GM12878 (cell line): ENCODE measurements at regions not wholly inside any gene's neighbourhood (a gene's known extent, or its start where the extent isn't known, plus 50 kb on each side); places are given as distances from the start of the nearest gene placed in this dataset.

ENCODE experiments used
- ATAC-seq: fragments of 200-7000 bp; cut with Tn5 transposase; 3 replicates; pipeline ENCODE4 v1.9.1; 2020; ENCODE audit warnings: mild to moderate bottlenecking, moderate library complexity
- BruUV-seq: library from RNA; stranded (reverse); fragments of 400-500 nt; replicated peaks from 2 replicates; lab custom pipeline; 2021; lab: Mats Ljungman, UMichigan
- CTCF ChIA-PET: fragments of 300-600 bp; sonication (Branson Sonifier 250); formaldehyde crosslinking; extraction: SDS; loops from one replicate; lab custom pipeline; 2021; ENCODE audit warnings: inconsistent platforms; lab: Yijun Ruan, JAX
- POLR2A ChIA-PET: fragments of 350-600 bp; formaldehyde crosslinking; extraction: SDS; loops from one replicate; lab custom pipeline; 2021; ENCODE audit warnings: inconsistent platforms; lab: Charles Lee
- RAD21 ChIA-PET: fragments of 300-600 bp; sonication (Branson Sonifier 250); formaldehyde crosslinking; loops from one replicate; lab custom pipeline; 2023; ENCODE audit warnings: antibody characterized with exemption; ENCODE audit not compliant: unreplicated experiment; lab: Charles Lee
- SMC1A ChIA-PET: fragments of 300-600 bp; sonication (Branson Sonifier 250); formaldehyde crosslinking; loops from one replicate; lab custom pipeline; 2023; ENCODE audit not compliant: unreplicated experiment, uncharacterized antibody; lab: Charles Lee
- DNase-seq: peaks from one replicate; pipeline ENCODE4 v3.0.0-alpha.2; 2011; ENCODE audit warnings: low read depth, low spot score
- FAIRE-seq: peaks from 3 replicates; lab custom pipeline; 2011; peaks lifted over from hg19 to GRCh38; lab: Jason Lieb, UNC
- H2AFZ ChIP-seq: 2 replicates; pipeline ENCODE4 v1.6.0; 2011; ENCODE audit warnings: low read depth, low read length, control low read depth; ENCODE audit not compliant: control insufficient read depth
- H3K27ac ChIP-seq: 2 replicates; pipeline ENCODE4 v1.5.1; 2011; ENCODE audit warnings: control low read depth; ENCODE audit not compliant: control insufficient read depth, insufficient read depth
- H3K27me3 ChIP-seq, 2 experiments: replicated peaks in 1 of 2; 2 replicates each; pipeline versions ENCODE4 v1.6.0 to v1.6.1; 2011; ENCODE audit warnings: low read length in 1 of 2; ENCODE audit not compliant: control insufficient read depth in 2 of 2, insufficient read depth in 2 of 2
- H3K36me3 ChIP-seq, 2 experiments: 2 replicates each; pipeline ENCODE4 v1.5.1; 2011; ENCODE audit warnings: low read length in 1 of 2; ENCODE audit not compliant: control insufficient read depth in 2 of 2, insufficient read depth in 2 of 2
- H3K4me1 ChIP-seq: 2 replicates; pipeline ENCODE4 v1.6.1; 2011; ENCODE audit warnings: mild to moderate bottlenecking, low read length, moderate library complexity, mixed read lengths; ENCODE audit not compliant: control insufficient read depth, insufficient read depth
- H3K4me2 ChIP-seq: 2 replicates; pipeline ENCODE4 v1.6.0; 2011; ENCODE audit warnings: control low read depth; ENCODE audit not compliant: control insufficient read depth, insufficient read depth
- H3K4me3 ChIP-seq: fragments of 200-600 bp; sonication (generic); 2 replicates; pipeline ENCODE4 v1.5.1; 2016
- H3K79me2 ChIP-seq: 2 replicates; pipeline ENCODE4 v1.6.0; 2011; ENCODE audit warnings: low read length; ENCODE audit not compliant: control insufficient read depth, insufficient read depth
- H3K9ac ChIP-seq: 2 replicates; pipeline ENCODE4 v1.8.0; 2011; ENCODE audit warnings: low read length, control low read depth, mixed read lengths; ENCODE audit not compliant: control insufficient read depth, insufficient read depth
- H3K9me3 ChIP-seq: replicated peaks from 3 replicates; pipeline ENCODE4 v1.5.1; 2011; ENCODE audit warnings: mild to moderate bottlenecking, low read length; ENCODE audit not compliant: control insufficient read depth, insufficient read depth
- H4K20me1 ChIP-seq: 2 replicates; pipeline ENCODE4 v1.6.0; 2011; ENCODE audit not compliant: control insufficient read depth, insufficient read depth
- EGR1 ChIP-seq, 2 experiments: IDR thresholded peaks; 1 replicate in 1 of 2; 2 replicates in 1 of 2; pipeline ENCODE4 v1.6.1; 2011 to 2012; ENCODE audit warnings: low read depth in 2 of 2, low read length in 2 of 2, borderline replicate concordance in 1 of 2, mild to moderate bottlenecking in 1 of 2, moderate library complexity in 1 of 2
- EP300 ChIP-seq, 2 experiments: fragments of 150-350 bp in 1 of 2; IDR thresholded peaks; 2 replicates each; pipeline ENCODE4 v1.6.1; 2011 to 2012; ENCODE audit warnings: low read depth in 2 of 2, low read length in 2 of 2, borderline replicate concordance in 1 of 2, improper control_type of control experiment in 1 of 2, inconsistent platforms in 1 of 2; ENCODE audit not compliant: control insufficient read depth in 1 of 2
- ESRRA ChIP-seq: IDR thresholded peaks from 2 replicates; pipeline ENCODE4 v1.6.1; 2012; ENCODE audit warnings: mild to moderate bottlenecking, low read length, improper control_type of control experiment
- EZH2 ChIP-seq: IDR thresholded peaks from 2 replicates; pipeline ENCODE4 v1.6.1; 2012; ENCODE audit warnings: low read depth, mild to moderate bottlenecking, control low read depth, inconsistent platforms, low read length, borderline replicate concordance; ENCODE audit not compliant: control insufficient read depth
- FOXK2 ChIP-seq: fragments of 450-650 bp; IDR thresholded peaks from 2 replicates; pipeline ENCODE4 v1.6.1; 2017; ENCODE audit warnings: mild to moderate bottlenecking, moderate library complexity
- HDGF ChIP-seq: fragments of 450-650 bp; IDR thresholded peaks from 2 replicates; pipeline ENCODE4 v1.6.1; 2016; ENCODE audit warnings: antibody characterized with exemption
- MTA2 ChIP-seq: fragments of 450-650 bp; IDR thresholded peaks from 2 replicates; pipeline ENCODE4 v1.6.1; 2016; ENCODE audit warnings: low read depth, mild to moderate bottlenecking, moderate library complexity
- MTA3 ChIP-seq: IDR thresholded peaks from 2 replicates; pipeline ENCODE4 v1.6.1; 2012; ENCODE audit warnings: low read length, inconsistent platforms, borderline replicate concordance
- MXI1 ChIP-seq: fragments of 150-350 bp; IDR thresholded peaks from 2 replicates; pipeline ENCODE4 v1.6.1; 2011; ENCODE audit warnings: low read depth, mild to moderate bottlenecking, inconsistent platforms, low read length, improper control_type of control experiment
- MYB ChIP-seq: fragments of 150-350 bp; IDR thresholded peaks from 2 replicates; pipeline ENCODE4 v1.6.1; 2014; ENCODE audit warnings: mild to moderate bottlenecking, low read depth, low read length, borderline replicate concordance
- NR2C2 ChIP-seq: IDR thresholded peaks from 2 replicates; pipeline ENCODE4 v1.6.1; 2011; ENCODE audit warnings: borderline replicate concordance, low read depth; ENCODE audit not compliant: control insufficient read depth, insufficient read length
- NR2F1 ChIP-seq: fragments of 450-650 bp; conservative IDR thresholded peaks from 2 replicates; pipeline ENCODE4 v1.6.1; 2017; ENCODE audit warnings: mild to moderate bottlenecking
- PBX3 ChIP-seq: IDR thresholded peaks from 2 replicates; pipeline ENCODE4 v1.6.1; 2011; ENCODE audit warnings: mild to moderate bottlenecking, low read depth, low read length, moderate library complexity; ENCODE audit not compliant: insufficient replicate concordance
- RAD51 ChIP-seq: fragments of 450-650 bp; IDR thresholded peaks from 2 replicates; pipeline ENCODE4 v1.6.1; 2016; ENCODE audit warnings: moderate library complexity, mild to moderate bottlenecking, inconsistent platforms
- RELA ChIP-seq: fragments of 450-650 bp; IDR thresholded peaks from 2 replicates; pipeline ENCODE4 v1.8.0; 2014; ENCODE audit warnings: borderline replicate concordance; ENCODE audit not compliant: partially characterized antibody
- SREBF2 ChIP-seq: IDR thresholded peaks from 2 replicates; pipeline ENCODE4 v1.6.1; 2012; ENCODE audit warnings: mild to moderate bottlenecking, low read length
- ZNF207 ChIP-seq: fragments of 450-650 bp; IDR thresholded peaks from 2 replicates; pipeline ENCODE4 v1.6.1; 2014; ENCODE audit warnings: antibody characterized with exemption, mild to moderate bottlenecking, borderline replicate concordance
- ZNF274 ChIP-seq: IDR thresholded peaks from one replicate; pipeline ENCODE4 v1.8.0; 2011; ENCODE audit not compliant: insufficient read length, insufficient read depth
- ZZZ3 ChIP-seq: IDR thresholded peaks from 2 replicates; pipeline ENCODE4 v1.6.1; 2011; ENCODE audit warnings: low read depth; ENCODE audit not compliant: control insufficient read depth, insufficient read length
- WGBS: methylation state at CpG from one replicate; pipeline ENCODE4 v1.1.6; 2016; ENCODE audit warnings: low lambda C conversion rate; ENCODE audit not compliant: insufficient replicate concordance, insufficient coverage; ENCODE audit errors: missing lambda C conversion rate; 5-methylcytosine and 5-hydroxymethylcytosine counted together
- in situ Hi-C: fragments of 300-500 bp; cut with MboI; formaldehyde crosslinking; loops from 9 replicates; pipeline ENCODE4 v1.14.3; 2018; ENCODE audit warnings: mixed read lengths
- intact Hi-C: fragments of 100-400 bp; cut with micrococcal nuclease; formaldehyde crosslinking; loops from one replicate; pipeline ENCODE4 v1.14.2; 2022; ENCODE audit not compliant: unreplicated experiment
- TF ChIP-seq, protein P1 (sequence below): fragments of 450-650 bp; IDR thresholded peaks from 2 replicates; pipeline ENCODE4 v1.6.1; 2018; ENCODE audit warnings: borderline replicate concordance, mild to moderate bottlenecking; ENCODE audit not compliant: partially characterized antibody

DNA sequence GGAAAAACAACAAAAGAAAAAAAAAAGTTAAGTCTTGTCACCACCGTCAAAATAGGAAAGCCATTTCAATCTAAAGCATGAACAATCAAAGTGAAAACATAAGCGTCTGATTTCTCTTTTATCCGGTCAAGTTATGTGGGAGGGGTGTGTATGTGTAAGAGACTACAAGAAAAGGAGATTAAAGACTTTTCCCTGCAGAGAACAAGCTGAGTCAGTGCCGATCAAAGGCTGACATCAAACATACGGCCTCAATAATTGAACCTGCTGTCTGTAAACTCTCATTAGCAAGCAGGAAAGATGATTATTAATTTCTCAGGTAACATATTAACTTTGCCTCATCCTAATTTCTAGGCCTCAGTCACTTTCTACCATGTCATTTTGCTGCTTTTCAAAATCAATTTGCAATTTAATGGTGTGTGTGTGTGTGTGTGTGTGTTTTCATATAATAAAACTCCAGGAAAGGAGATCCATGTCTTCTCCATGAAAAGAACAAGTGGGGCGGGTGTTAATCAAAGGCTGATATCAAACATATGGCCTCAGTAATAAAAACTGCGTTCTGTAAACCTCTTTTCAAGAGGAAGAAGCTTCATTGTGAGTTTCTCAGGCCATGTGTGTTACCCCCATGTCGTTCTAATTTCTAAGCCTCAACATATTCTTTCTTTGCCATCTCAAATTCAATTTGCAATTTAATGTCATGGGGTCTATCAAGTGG, 649.1 kb upstream of the SORCS1 start:
- in situ Hi-C loops = loop anchor here (5.0 kb wide), 1 partner anchor 401 kb away; no protein-coding TSS in a partner anchor
- ChIA-PET POLR2A (no interaction called here), CTCF (interaction anchor here (0.7 to 6.2 kb wide), 24 partner anchors 10 to 1108 kb away, joined by 3 to 96 read pairs (median 4); no protein-coding TSS in a partner anchor)

More for the DNA sequence above, 649.1 kb upstream of the SORCS1 start:
- Histone ChIP-seq H3K4me1 (no peaks in the 10 kb centered on the region), H3K79me2 (no peaks in the 10 kb centered on the region), H3K27me3 (no peaks in the 10 kb centered on the region), H4K20me1 (no peaks in the 10 kb centered on the region), H3K36me3 (no peaks in the 10 kb centered on the region), H3K27ac (no peak overlapping the region), H3K4me3 (no peak overlapping the region), H3K9ac (no peak overlapping the region), H3K4me2 (no peak overlapping the region), H3K9me3 (no peaks in the 10 kb centered on the region), H2AFZ (no peak overlapping the region)
- SMC1A ChIA-PET = interaction anchor here (0.7 to 6.2 kb wide), 29 partner anchors 9 to 1108 kb away, joined by 3 to 129 read pairs (median 4); no protein-coding TSS in a partner anchor
- intact Hi-C loops = loop anchor here (1.0 to 10.0 kb wide), 6 partner anchors 391 to 1189 kb away; no protein-coding TSS in a partner anchor
- no peak for TF ChIP-seq MTA2
- TF ChIP-seq, protein P1, sequence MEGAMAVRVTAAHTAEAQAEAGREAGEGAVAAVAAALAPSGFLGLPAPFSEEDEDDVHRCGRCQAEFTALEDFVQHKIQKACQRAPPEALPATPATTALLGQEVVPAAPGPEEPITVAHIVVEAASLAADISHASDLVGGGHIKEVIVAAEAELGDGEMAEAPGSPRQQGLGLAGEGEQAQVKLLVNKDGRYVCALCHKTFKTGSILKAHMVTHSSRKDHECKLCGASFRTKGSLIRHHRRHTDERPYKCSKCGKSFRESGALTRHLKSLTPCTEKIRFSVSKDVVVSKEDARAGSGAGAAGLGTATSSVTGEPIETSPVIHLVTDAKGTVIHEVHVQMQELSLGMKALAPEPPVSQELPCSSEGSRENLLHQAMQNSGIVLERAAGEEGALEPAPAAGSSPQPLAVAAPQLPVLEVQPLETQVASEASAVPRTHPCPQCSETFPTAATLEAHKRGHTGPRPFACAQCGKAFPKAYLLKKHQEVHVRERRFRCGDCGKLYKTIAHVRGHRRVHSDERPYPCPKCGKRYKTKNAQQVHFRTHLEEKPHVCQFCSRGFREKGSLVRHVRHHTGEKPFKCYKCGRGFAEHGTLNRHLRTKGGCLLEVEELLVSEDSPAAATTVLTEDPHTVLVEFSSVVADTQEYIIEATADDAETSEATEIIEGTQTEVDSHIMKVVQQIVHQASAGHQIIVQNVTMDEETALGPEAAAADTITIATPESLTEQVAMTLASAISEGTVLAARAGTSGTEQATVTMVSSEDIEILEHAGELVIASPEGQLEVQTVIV = no peak
- TF ChIP-seq MTA3 = no peak
- no peak for TF ChIP-seq EP300 (IDR thresholded peaks at IDR 0.05; ENCODE audit: borderline replicate concordance in 1 of 2, control insufficient read depth in 1 of 2, low read depth in 2 of 2, low read length in 2 of 2)
- TF ChIP-seq RAD51 = no peak
- TF ChIP-seq EZH2 = no peak
- TF ChIP-seq PBX3 = no peak
- no peak for TF ChIP-seq ZNF207
- TF ChIP-seq ZNF274 = no peak
- no peak for TF ChIP-seq MXI1
- TF ChIP-seq EGR1 (IDR thresholded peaks at IDR 0.05; ENCODE audit: borderline replicate concordance in 1 of 2, low read depth in 2 of 2, low read length in 2 of 2) = no peak
- TF ChIP-seq HDGF = no peak
- no peak for TF ChIP-seq SREBF2
- no peak for TF ChIP-seq MYB
- no peak for TF ChIP-seq NR2C2
- TF ChIP-seq NR2F1 = no peak
- TF ChIP-seq ZZZ3 = no peak
- TF ChIP-seq FOXK2 = no peak
- TF ChIP-seq ESRRA = no peak
- TF ChIP-seq RELA = no peak
- RAD21 ChIA-PET = interaction anchor here (0.6 to 6.2 kb wide), 8 partner anchors 10 to 1108 kb away, joined by 3 to 86 read pairs (median 3); no protein-coding TSS in a partner anchor
- ATAC-seq (no peak), FAIRE-seq (no peak), DNase-seq (no peak)
- WGBS = 54% methylated on average over 8 of the region's 8 CpGs
- BruUV-seq = no TSS peak
